HG03060 (cell line): ENCODE measurements at regions not wholly inside any gene's neighbourhood (a gene's known extent, or its start where the extent isn't known, plus 50 kb on each side); places are given as distances from the start of the nearest gene placed in this dataset.

Experiments
- ATAC-seq: cut with Tn5 transposase; IDR thresholded peaks from one replicate; pipeline ENCODE4 v1.9.1; 2021; ENCODE audit warnings: low read depth, moderate number of reproducible peaks; ENCODE audit not compliant: unreplicated experiment

DNA sequence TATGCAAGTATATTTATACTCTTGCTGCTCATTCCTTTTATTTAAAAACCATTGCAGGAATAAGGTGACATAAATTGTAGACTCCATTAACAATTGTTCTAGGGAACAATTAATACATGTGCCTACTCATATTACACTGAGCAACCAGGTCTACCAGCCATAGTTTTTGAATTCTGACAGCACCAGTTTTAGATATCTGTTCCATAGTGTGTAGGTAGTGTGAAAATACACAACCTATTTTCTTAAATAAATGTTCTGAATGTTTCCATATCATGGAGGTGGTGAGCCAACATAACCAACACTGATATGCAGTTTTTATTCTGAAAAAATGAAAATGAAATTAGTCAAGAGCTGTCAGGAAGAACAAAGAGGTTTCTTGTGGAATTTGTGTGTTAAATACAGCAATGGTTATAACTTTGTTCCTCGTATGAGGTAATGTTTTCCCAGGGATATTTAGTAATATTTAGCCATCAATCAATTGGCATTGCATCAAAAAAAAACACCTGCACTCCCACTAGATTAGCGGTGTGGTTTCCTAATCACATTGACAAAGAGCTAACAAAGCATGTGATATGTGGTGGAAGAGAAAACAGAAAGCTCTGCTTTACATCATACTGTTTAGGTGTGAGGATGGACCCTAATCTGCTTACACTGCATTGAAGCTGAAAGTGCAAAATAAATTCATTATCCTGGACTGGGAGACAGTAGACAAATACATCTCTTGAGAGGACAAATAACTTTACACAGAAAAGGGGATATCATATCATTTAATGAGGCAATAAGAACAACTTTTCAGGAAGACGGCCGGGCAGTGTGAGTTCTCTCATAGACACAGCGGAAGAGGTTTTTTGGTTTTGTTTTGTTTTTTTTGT, 369.5 kb upstream of the THBS1 start:
- ATAC-seq: no peak

DNA sequence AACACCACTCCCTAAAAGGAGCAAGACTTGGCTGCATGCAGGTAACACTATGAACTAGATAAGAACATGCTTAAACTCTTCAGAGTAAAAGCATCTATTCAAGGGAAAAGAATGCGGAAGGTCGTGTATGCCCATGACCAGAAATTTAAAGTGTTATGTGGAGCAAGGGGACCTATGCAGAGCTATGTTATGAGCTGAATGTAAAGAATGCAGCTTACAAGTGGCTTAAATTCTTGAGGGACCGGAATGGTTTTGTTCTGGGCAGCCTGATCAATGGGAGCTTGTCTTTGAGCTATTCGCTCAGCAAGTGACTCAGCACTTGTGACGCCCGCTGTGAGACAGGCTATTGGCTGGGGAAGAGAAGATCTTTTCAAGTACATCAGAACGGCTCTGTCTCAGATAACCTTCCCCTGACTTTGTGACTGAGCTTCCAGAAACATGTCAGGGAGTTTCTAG, 367.5 kb upstream of the THBS1 start:
- ATAC-seq: no peak

DNA sequence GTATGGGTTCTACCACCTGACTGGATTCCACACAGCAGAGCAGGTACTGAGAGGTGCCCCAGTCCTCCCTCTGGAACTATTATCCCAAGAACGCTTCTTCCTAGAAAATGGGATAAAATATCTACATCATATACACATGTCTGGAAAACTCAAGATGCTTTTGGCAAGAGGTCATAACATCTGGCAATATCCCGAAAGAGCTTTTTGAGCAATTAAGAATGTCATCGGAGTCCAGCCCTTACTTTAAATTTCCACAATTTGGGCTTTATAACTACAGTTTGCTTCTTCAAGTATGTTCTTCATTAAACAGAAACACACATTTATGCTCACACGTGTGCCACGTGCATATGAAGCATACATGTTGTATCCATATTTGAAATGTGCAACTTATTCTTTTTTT, 365.9 kb upstream of the THBS1 start:
- no peak for ATAC-seq

DNA sequence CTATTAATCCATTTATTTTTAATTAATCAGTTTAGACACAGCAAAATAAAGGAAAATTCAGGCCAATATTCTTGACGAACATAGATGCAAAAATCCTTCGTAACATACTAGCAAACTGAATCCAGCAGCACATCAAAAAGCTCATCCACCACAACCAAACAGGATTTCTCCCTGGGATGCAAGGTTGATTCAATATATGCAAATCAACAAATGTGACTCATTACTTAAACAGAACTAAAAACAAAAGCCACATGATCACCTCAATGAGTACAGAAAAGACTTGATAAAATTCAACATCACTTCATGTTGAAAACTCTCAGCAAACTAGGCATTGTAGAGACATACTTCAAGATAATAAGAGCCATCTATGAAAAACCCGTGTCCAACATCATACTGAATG, 364.1 kb upstream of the THBS1 start:
- no peak for ATAC-seq

DNA sequence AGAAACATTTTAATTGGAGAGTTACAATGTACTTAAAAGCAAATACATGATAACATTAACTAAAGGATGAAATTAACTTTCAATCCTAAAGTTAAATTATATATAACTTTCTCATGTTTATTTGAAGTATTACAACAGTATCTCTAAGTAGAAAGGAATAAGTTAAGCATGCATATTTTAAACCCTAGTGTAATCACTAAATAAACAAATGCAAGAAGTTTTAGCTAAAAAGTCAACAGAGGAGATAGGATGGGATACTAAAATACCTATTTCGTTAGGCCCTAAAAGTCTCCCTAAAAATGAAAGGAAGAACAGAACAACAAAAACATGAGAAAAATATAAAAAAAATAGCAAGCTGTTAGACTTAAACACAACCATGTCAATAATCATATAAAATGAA, 361.3 kb upstream of the THBS1 start:
- ATAC-seq: no peak

DNA sequence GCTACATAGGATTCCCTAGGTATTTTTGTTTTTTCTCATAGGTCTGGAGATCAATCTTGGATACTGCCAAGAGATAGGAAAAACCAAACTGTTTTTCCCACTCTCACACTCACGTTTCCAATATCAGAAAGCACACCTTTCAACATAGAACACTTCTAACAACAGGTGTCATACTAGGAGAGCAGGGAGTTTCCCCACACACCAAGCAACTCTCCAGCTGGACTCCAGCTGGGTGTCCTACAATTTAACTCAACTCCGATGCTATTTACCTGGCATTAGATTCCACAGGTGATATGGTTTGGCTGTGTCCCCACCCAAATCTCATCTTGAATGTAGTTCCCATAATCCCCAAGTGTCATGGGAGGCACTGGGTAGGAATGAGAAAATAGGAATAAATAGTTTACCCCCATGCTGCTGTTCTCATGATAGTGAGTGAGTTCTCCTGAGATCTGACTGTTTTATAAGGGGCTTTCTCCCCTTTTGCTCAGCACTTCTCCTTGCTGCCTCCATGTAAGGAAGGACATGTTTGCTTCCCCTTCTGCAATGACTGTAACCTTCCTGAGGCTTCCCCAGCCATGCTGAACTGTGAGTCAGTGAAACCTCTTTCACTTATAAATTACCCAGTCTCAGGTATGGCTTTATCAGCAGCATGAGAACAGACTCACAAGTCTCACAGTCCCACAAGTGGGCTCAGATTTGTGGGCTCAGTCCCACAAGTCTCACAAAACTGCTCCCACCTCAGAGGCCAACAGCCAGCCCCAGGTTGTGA, 354.5 kb upstream of the THBS1 start:
- ATAC-seq: no peak

DNA sequence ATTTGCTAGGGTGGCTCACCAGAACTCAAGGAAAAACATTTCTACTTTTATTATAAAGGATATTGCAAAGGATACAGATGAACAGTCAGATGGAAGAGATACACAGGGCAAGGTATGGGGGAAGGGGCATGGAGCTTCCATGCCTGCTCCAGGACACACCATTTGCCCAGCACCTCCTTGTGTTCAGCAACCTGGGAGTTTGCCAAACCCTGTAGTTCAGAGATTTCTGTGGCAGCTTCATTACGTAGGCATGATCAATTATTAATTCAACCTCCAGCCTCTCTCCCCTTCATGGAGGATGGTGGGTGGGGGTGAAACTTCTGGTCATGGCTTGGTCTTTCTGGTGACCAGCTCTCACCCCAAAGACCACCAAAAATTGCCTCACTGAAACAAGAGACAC, 353.9 kb upstream of the THBS1 start:
- no peak for ATAC-seq

DNA sequence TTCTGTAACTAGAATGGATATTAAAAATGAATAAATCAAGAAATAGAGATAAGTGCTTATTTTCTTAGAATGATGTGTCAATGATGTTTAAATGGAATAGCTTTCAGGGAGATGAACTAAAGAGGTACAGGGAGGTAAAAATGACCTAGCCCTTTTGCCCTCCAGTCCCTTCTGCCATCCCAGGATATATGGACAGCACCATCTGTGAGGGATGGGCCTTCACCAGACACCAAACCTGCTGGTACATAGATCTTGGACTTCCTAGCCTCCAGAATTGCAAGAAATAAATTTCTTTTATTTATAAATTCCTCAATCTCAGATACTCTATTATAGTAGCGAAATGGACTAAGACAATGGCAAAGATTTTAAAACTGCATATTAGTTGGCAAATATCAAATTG, 352.0 kb upstream of the THBS1 start:
- no peak for ATAC-seq

DNA sequence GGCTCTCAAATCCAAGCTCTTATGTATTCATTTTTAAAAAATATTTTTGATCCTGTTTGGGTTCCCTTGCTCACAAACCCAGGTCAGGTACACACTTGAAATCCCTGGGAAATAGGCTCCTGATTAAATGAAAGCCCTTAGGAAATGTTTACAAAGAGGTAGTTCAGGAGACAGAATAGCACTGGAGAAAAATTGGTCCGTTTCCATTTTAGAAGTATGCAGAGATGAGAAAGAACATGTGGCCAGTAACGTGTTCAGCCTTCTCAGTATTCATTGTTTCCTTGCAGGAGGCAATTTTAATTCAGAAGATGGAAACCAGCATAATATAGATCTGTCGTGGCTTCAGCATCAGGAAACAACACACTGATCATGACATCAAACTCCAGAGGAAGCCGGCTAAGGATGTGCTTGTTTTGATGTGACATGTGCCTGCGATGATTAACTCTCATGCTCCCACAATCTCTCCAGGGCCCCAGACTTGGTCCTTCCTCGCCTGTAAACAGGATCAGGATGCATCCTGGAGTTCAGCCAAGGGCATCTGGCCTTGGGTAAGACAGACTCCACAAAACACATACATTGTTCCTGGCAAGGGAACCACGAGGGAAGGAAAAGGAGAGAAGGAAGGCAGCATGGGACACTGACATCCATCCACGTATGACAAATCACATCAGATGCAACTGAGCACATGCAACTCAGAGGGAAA, 350.5 kb upstream of the THBS1 start:
- no peak for ATAC-seq

DNA sequence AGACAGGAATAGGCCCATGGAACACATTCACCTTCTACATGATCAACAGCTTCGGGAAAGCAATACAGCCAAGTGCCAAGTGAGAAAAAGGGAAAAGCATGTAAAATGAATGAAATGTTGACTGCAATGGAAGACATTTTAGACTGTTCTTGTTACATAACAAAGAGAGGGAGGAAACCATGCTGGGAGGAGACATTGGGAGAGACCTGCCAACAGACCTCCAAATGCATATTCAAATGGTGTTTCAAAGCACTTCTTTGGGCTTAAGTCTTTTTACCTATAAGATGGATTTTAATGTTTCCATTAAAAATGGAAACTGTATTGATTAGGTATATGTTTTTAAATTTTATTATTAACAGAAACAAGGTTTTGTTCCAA, 350.0 kb upstream of the THBS1 start:
- ATAC-seq: no peak

DNA sequence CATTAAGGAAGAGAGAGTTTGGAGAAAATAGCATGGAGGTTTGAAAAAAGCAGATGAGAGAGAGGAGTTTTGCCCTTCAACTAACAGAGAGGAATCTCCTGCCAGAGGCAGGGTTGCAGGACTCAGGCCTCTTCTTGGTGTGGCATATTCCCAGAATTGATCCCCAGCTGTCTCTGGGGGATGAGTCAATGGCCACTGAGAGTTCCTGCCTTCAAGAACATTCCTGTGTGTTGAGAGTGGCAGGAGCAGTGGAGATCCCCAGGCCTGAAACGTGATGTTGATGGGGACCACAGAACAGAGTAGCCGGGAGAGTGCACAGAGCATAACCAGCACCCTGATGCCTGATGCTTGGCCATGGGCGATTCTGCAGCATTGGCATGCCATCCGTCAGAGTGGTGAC, 348.4 kb upstream of the THBS1 start:
- no peak for ATAC-seq

DNA sequence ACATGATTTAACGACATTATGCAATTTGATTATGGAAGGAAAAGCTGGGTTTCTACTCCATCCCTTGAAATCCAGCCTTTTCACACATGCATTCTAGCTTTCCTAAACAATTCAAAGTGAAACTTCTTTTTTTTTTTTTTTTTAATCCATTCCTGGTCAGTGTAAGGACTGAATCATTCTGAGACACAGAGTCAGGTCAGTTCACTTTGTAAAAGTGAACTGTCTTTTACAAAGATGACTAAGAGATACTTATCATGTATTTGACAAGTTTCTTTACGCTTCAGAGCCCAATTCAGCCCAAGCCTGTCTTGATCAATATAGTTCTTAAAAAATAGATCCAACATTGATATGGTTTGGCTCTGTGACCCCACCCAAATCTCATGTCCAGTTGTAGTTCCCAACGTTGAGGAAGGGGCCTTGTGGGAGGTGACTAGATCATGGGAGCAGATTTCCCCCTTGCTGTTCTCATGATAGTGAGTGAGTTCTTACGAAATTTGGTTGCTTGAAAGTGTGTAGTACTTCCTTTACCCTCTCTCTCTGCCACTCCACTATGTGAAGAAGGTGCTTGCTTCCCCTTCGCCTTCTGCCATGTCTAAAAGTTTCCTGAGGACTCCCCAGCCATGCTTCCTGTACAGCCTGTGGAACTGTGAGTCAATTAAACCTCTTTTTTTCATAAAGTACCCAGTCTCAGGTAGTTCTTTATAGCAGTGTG, 345.6 kb upstream of the THBS1 start:
- ATAC-seq: no peak

DNA sequence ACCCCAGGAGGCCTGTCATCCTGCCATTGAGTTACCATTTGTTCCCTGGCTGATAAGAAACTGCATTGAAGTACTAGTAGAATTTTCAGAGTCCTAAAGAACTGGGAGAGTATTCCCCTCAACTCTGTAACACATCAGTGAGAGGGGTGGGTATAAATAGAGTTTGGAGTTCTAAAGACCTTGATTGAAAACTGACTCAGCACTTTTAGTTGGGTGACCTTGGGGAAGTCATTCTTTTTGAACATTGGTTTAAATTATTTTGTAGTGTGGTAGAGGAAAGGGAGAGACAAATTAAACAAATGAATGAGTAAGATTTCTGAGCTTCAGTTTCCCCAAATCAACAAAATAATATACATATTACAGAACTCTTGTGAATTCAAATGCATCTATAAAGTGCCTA, 344.5 kb upstream of the THBS1 start:
- ATAC-seq: no peak

DNA sequence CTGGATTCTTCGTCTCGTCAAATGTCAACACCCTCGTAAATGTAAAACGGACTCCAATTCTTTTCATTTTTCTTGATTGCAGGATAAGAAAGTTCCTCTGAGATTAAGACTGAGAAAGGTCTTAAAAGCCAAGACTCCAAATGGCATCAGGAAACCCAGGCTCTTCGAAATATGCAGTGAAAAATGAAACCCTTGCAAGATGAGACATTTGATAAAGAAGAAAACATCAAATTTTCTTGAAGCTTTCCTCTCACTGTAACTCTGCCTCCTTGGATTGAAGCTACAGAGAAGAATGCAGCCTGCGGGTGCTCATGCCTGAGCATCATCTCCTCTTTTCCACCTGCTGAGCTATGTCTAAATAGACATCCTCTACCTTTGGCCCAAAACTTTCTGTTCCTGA, 342.4 kb upstream of the THBS1 start:
- no peak for ATAC-seq

DNA sequence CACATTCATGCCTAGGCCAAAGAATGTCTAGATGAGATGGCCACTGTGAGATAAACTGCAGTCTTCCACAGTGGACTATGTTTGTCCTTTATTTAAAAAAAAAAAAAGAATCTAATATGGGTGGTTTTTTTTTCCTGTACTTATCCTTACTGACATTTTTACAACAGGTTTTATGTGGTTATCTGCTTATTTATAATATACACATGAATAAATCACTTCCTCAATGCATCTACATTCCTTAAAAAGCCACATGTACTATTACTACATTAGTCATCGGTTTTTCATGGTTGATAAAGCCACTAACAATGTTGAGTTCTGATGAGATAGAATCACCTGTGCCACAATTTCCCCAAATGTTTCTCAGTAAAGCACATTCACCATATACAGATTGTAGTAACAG, 341.3 kb upstream of the THBS1 start:
- ATAC-seq: no peak

DNA sequence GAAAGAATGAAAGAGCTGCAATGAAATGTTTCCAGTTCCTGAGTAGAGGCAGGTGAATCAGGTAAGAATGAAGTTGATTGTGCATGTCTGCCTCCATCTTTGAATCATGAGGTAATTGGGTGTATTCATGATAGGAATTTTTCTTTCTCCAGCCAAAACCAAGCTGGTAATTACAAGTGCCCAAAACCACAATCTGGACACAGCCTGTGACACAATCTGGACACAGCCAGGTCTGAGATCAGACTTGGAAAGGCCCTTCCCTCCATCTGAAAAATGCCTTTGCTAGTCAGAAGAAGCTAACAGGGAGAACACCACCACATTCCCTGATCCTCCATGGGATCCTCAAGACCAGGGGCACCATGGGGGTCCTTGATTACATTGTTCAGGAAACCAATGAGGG, 338.5 kb upstream of the THBS1 start:
- no peak for ATAC-seq

DNA sequence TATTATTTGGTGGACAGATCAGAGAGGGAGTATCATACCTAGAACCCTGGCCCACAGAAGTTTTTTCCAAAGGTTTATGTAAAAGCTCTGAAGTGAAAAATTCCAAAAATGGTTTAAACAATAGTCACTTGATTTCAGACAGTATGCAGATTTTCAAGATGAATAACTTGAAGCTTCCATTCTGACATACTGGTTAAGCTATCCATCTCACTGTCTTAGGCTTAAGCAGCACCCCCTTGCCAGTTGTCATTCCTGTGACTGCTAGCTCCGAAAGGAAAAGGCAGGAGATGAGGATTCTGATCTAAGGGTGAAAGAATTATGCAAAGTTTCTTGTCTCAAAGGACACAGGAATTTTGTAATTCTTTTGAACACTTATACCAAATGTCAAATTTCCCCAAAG, 337.5 kb upstream of the THBS1 start:
- ATAC-seq: no peak

DNA sequence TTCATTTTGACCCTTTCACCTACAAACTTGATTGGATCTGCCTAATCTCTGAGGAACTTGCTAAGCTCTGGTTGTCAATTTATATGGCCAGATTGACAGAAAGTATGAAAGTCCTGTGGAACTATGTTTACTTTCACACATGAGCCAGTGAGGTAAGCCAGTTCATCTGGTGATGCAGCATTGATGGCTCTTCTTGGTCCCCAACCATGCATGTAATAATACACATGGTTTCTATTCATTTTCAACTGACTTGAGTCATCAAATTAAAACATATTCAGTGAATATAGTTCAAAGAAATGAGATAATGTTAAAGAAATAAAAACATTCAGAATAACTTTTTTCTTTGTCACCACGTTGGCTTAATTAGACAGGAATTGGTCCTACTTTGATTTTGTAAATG, 336.1 kb upstream of the THBS1 start:
- no peak for ATAC-seq

DNA sequence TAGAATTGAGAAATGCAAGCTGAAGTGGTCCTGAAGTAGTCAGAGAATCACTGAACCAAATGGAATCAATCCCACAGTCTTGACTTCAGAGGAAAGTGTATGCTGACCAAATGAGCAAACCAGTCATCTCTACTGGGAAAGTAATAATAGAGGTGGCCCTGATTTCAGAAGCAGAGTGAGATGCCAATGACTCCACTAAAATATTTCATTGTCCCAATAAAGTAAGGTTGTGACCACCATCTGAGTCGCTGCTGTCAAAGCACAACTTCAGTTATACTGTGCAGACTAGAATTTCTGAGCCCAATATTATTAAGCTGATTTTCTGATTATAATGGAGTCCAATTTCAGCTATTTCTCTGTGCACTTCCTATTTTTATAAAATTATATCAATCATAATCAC, 334.4 kb upstream of the THBS1 start:
- ATAC-seq: no peak

DNA sequence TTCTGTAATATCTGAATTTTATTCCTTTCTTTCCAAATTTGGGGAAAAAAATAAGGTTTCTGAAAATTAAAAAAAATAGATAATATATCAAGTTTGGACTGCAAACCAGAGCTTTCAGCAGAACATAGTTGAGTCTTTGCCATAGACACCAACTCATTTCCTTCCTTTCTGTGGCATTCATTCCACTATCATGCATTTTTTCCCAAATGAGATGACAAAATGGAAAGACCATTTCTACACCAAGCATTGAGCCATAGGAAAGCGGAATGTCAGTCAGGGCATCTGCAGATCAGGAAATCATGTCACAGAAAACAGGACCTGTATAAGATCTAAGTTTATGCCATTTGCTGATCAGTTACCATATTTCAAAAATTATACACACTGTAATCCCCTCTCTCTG, 333.3 kb upstream of the THBS1 start:
- no peak for ATAC-seq

DNA sequence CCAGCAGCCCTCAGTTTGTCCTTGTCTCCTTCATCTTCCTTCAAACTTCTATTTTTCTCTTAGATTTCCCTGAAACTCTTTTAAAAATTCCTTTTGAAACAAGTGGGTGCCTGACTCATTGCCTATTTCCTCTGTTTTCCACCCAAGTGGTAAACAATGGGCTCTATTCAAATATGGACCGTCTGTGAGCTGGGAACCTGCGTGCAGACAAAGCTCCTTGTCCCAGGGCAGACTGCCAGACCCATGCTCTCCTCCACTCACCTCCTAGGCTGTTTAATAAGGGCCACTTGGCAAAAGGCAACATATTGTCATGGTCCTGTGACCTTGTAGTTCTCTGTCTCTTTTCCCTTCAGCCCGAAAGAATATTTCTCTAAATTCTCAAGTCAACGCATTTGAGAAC, 332.7 kb upstream of the THBS1 start:
- no peak for ATAC-seq
